GM18507 (cell line): ENCODE measurements at regions not wholly inside any gene's neighbourhood (a gene's known extent, or its start where the extent isn't known, plus 50 kb on each side); places are given as distances from the start of the nearest gene placed in this dataset.
"Not testable (repeated sequence)": the region's sequence is repeated elsewhere in the genome, so short reads cannot be mapped to it uniquely, and the experiment has no call there.

Experiments used
- DNase-seq: peaks from one replicate; pipeline ENCODE4 v3.0.0; 2011; ENCODE audit warnings: low read depth; ENCODE audit not compliant: insufficient read length; ENCODE audit errors: extremely low spot score
- FAIRE-seq: peaks from 2 replicates; lab custom pipeline; 2011; peaks lifted over from hg19 to GRCh38; lab: Jason Lieb, UNC

DNA sequence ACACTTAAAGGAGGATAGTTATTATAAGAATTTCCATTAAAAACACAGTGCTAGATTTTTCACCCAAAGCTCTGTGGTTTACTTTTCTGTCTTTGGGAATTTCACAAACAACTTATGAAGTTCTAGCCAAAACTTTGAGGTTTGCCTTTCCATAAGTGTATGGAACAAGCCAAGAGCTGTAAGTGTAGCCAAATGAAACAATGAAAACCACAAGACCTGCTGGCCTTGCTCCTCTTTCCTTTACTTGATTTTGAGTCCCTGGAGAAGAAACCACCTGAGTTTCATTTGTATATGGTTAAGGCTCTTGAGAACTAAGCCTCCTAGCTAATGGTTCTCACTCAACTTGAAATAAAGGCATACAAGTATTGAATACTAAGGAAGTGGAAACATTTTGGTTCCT lies 365.3 kb upstream of the EPHA3 start:
- FAIRE-seq (no peak), DNase-seq (no peak)

DNA sequence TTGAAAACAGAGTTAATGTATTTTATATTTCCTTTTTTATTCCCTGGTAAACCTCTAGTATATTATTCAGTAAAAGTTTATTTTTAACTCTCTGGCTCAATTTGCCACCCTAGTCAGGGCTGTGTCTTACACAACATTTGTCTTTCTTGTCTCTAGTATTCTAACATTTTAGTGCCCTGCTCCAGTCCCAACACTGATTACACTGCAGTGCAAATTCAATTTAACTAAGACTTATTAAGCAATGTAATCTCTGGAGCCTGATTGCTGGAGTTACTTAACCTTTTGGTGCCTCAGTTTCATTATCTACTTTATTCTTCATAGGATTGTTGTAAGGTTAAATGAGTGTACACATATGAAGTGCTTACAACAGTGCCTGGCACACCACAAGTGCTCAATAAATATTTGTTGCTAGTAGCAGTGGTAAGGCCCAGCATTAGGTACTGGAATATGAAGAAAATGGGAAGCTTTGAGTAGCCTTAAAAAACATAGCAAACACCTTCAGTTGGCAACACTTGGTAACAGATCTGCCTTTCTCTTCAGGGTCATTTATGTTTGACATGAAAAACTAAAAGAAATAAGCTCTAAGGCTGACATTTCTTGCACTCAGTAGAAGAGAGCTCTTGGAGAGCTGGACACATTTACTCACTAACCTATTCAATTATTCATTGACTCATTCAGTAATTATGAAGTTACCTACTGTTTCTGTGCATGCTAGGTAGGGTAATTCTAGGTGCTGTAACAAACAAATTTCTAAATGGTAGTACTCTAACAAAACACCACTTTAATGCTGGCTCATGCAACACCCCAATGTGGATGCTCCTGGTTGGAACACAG lies 364.5 kb upstream of the EPHA3 start:
- FAIRE-seq: no peak

DNA sequence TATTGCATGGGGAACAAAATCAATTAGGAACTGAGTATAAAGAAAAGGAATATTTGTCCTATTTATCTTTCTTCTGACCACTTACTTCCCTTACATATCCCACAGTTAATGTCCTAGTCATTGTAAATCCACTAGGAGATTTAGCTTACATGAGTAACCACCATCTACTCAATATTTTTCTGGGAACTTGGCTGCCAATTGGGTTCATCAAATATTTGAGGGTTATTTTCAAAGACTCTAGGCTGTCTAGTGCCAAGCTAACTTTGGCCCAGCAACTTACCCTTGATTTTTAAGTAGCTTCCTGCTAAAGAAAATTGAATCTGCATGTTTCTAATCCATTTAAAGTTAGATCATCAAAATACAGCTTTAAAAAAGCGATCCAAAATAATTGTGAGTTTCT lies 362.5 kb upstream of the EPHA3 start:
- DNase-seq (no peak), FAIRE-seq (no peak)

More for the DNA sequence above, 364.5 kb upstream of the EPHA3 start:
- no peak for DNase-seq

DNA sequence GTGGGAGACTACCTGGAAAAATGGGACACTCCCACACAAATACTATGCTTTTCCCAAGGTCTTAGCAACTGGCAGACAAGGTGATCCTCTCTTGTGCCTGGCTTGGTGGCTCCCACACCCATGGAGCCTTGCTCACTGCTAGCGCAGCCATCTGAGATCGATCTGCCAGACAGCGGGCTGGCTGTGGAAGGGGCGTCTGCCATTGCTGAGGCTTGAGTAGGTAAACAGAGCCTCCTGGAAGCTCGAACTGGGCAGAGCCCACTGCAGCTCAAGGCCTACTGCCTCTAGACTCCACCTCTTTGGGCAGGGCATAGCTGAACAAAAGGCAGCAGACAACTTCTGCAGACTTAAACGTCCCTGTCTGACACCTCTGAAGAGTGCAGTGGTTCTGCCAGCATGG lies 360.3 kb upstream of the EPHA3 start:
- FAIRE-seq, DNase-seq: not testable (repeated sequence)

DNA sequence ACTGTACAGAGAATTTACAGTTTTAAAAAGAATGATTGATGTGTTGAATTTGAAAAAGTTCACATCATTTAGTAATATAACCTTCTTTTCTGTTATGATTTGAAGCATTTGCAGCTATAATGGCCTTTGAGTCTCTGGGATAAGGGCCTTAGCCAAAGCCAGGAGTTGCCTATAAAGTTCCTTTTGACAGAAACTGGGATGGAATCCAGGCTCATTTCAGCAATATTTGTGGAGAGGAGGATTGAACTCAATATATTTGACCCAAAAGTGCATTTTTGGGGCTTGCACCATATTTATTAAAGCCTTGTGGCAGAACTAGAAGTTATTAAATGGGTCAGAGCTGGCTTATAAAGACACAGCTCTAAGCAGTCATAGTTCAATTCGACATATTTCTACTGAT lies 348.7 kb upstream of the EPHA3 start:
- DNase-seq: no peak
- no peak for FAIRE-seq

DNA sequence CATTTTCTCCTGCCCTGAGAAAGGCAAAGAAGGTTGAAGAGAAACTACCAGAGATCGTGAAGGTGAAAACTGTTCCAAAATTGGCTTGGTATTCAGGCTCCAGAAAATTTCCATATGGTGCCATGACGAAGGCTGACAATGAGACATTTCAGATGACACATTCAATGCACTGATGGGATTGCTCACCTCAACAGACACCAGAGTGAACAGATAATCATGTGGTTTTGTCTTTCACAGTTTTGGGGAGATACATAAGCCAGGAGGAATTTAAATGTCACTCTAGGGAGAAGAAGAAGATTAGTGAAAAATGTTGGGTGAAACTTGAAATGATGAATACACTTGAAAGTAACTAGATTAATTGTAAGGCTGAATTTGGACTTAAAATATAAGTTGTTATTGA lies 339.7 kb upstream of the EPHA3 start:
- FAIRE-seq: no peak

DNA sequence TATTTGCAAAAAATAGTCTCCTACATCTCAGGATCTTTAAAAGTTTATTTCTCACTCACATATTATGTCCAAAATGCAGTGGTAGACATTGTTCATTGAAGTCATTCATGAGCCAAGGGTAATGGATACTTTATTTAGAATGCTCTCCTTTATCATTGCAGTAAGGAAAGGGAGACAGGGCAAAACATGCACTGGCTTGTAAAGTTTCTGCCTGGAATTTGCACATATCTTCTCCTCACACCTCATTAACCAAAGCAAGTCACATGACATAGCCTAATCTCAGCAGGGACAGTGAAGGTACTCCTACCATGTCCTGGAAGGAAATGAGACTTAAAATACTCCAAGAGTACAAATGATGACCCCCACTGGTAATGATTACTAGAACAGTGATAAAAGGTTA lies 333.7 kb upstream of the EPHA3 start:
- no peak for FAIRE-seq
- DNase-seq: no peak

More for the DNA sequence above, 339.7 kb upstream of the EPHA3 start:
- DNase-seq: no peak

DNA sequence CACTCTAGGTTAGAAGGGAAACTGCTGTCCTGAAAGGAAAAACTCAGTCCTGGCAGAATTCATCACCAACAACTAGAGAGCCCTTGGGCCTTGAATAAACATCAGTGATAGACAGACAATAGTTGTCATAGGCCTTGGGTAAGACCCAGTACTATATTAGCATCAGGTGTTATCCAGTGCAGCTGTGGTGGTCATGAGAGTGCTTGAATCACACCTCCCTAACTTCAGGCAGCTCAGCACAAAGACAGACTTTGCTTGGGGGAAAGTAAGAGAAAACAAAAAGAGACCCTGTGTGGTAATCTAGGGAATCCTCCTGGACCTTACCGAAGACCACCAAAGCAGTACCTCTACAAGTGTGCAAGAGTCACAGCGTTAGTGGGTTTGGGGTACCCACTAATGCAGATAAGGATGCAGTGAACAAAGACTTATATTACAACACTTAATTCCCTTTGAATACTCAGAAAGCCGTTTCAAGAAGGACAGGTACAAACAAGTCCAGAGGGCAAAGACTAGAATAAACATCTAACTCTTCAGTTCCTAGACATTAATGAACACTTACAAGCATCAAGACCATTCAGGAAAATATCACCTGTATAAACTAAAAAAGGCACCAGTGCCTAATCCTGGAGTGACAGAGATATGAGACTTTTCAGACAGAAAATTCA lies 332.3 kb upstream of the EPHA3 start:
- DNase-seq: no peak
- no peak for FAIRE-seq

DNA sequence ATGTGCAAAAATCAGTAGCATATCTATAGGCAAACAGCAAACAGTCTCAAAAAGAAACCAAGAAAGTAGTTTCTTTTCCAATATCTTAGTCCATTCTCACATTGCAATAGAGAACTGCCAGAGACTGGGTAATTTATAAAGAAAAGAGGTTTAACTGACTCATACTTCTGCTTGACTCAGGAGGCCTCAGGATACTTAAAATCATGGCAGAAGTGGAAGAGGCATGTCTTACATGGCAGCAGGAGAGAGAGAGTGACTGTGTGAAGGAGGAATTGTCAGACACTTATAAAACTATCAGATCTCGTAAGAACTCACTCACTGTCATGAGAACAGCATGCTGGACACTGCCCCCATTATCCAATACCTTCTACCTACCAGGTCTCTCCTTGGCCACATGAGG lies 327.9 kb upstream of the EPHA3 start:
- DNase-seq: no peak
- FAIRE-seq: no peak

DNA sequence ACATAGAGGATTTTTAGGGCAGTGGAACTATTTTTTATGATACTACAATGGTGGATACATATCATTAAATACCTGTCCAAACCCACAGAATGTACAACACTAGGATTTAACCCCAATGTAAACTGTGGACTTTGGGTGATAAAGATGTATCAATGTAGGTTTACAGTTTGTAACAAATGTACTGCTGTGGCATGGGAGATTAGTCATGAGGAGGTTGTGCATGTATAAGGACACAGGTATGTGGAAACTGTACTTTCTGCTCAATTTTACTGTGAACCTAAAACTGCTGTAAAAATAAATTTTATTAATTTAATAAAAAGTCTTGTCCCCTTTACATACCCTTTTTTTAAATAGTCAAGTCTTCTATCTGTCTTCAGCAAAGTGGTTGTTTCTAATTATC lies 322.5 kb upstream of the EPHA3 start:
- DNase-seq: no peak
- no peak for FAIRE-seq

DNA sequence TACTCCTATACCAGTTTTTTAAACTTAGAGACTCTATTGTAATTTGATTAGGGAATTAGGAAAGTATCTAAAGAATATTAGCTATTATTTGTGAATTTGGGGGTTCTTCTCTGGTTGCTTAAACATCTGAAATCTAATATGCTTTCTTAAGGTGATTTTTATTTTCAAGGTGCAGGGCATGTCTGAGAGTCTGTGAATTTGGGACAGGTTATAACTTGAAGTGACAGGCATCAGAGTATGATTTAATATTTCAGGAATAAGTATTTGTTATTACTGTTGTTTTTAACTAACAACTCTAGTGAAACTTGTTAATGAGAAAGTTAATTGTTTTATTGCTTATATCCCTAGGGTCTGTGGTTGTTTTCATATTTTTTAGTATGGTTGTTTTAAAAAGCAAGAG lies 321.6 kb upstream of the EPHA3 start:
- FAIRE-seq (no peak), DNase-seq (no peak)

DNA sequence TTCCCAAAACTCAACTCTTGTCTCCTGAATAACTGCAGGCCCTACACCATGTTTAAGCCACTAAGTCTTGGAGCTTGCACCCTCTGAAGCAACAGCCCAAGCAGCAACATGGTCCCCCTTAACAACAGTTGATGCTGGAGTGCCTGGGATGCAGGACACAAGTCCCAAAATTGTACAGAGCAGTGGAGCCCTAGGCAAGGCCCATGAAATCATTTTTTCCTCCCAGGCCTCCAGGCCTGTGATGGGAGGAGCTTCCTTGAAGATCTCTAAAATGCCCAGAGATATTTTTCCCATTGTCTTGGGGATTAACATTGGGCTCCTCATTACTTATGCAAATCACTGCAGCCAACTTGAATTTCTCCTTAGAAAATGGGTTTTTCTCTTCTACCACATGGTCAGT lies 311.9 kb upstream of the EPHA3 start:
- FAIRE-seq: no peak

DNA sequence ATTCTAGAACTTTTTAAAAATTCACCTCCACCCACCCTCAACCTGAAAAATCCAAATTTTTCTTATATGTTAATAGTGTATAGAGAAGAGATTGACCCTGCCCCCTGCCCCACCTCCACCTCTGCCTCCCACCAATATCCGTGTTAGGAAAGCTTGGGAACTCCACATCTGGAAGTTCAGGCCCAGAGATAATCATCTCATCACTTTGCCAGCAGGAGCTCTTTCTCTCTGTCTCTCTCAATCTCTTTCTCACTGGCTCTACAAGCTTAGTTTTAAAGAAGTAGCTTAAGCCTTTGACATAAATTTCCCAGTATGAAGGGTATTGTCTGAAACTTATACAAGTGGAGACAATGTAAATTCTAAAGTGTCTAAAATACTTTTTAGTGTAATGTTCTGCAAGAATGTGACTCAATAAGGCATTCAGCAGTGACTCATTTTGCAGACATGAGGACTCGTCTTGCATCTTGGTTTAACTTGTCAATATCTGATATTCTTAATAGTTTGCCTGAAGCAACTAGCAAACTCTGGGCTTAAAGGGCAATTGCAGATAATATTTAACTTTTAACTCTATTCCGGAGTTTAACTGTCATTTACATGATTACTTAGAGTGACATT lies 299.8 kb upstream of the EPHA3 start:
- DNase-seq: no peak
- FAIRE-seq: no peak

More for the DNA sequence above, 311.9 kb upstream of the EPHA3 start:
- DNase-seq: no peak

DNA sequence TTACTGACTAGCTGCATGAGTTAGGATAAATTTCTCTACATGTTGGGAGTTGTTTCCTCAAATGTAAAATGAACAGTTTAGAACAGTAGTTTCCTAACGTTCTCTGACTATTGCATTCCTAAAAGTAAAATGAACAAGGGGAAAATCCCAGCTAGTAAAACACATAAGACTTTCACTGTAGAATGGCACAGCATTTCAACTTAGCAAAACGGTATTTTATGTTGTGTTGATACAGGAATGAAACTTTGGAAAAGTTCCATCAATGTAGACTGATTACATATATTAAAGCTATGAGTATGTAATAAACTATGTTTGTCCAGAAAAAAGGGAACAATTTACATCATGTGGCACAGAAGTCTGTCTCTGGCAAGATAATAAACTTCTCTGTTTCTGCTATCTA lies 297.4 kb upstream of the EPHA3 start:
- DNase-seq: no peak
- FAIRE-seq: no peak

DNA sequence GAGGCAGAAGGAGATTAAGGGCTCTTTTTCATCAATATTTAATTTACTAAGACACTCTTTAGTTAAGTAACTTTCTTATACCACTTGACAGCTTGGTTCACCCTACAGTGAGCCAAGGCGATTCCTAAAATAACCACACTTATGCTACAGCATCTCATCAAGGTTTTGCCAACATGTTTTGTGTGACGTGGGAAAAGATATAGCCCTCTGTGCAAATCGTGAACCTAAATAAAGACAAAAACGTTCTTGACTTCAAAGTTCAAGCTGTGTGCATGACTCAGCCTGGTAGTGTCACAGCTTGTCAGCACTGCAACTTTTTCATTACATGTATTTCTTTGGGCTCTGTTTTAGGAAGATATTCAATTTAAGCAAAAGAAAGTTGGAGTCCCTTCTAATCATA lies 297.0 kb upstream of the EPHA3 start:
- DNase-seq (no peak), FAIRE-seq (no peak)

DNA sequence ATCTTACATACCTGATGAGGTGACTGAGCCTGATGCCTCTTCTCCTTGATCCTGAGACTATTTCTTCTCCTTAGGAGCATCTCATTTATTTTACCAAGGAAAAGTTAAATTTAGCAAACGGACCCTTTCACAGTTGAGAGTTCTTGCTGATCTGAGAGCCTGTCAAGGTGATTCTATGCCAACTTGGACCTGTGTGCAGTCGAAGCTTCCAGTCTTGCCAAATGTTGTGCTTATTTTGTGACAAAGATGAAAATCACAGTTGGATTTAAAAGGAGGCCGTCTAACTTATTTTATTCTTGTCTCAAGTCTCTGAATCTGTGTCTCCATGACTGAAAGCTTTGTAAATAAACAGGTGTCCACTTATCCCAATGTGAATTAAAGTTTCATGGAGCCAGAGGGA lies 296.3 kb upstream of the EPHA3 start:
- DNase-seq (no peak), FAIRE-seq (no peak)

DNA sequence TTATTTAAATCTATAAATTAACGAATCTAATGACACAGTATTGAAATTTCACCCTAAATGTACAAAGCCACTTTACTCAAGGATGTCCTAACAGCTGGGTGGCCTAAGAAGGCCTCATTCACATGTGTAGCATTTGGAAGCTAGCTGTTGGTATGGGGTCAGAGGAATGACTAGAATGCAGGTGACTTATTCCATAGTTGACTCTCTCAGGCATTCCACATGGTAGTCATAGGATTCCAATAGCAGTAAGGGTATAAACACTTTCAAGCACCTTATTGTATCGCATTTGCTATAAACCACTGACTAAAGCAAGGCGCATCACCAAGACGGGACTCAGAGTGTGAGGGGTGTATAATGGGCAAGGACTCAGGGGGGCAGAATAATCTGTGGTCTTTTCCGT lies 294.8 kb upstream of the EPHA3 start:
- no peak for DNase-seq
- no peak for FAIRE-seq

DNA sequence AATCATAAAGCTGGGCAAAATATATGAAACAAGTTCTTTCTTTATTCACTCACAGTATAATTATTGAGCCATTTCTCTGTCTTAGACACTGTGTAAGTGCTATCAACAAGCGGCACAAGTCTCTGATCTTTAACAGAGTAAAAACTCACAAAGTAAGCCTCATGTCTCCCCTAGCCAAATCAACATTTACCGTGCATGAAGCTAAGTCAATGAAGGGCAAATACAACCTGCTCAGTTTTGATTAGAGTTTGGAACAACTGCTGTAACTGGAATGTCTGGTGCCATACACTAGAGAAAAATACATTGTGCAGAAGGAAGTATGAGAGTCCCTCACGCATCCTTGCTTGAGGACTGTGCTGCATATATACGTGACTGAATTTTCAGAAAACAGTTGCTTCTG lies 291.0 kb upstream of the EPHA3 start:
- FAIRE-seq (no peak), DNase-seq (no peak)

DNA sequence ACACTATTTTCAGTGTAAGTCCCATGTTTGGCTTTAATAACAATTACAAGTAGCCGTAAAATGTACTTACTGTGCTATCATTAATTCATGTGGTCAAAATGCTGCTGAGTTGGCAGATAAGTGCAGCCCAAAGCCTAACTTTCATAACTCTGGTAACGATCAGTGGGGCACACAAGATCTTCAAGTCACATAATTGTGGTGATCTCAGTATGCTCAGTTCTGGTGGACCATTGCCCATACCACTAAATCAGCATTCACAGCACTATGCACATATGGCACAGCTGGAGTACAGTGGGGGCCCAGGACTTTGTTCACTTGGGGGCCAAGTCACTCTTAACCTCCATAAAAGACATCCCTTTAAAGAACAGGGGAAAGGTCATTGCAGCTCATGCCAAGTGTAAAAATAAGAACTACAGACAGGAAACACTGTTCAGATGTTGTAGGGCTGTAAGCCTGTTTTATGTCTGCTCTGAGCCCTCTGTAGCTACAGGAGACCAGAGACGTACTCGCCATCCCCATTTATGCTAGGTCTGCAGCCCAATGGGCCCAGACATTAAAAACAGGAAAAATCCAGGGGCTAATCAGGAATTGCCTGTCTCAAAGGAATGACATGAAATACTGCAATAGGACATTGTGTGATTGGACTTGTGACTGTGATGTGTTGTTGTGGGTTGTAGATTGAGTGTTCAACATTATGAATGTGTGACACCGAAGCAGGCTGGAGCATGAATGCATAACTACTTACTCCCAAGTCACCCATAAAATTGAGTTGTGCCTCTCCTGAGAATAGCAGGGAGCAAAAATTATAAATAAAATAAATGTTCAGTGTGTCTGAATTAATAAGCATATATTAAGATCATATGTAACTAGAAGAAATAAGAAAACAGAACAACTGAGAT lies 282.5 kb upstream of the EPHA3 start:
- DNase-seq (no peak), FAIRE-seq (no peak)

DNA sequence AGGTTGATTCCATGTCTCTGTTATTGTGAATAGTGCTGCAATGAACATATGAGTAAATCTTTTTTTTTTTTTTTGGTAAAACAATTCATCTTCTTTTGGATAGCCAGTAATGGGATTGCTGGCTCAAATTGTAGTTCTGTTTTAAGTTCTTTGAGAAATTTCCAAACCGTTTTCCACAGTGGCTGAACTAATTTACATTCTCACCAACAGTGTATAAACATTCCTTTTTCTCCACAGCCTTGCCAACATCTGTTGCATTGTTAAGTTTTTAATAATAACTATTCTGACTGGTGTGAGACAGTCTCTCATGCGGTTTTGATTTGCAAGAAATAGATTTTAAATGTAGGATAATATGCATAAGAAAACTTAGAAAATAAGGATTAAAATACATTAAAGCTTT lies 279.0 kb upstream of the EPHA3 start:
- DNase-seq: no peak
- FAIRE-seq: no peak
